HG03108 (cell line): ENCODE measurements at regions not wholly inside any gene's neighbourhood (a gene's known extent, or its start where the extent isn't known, plus 50 kb on each side); places are given as distances from the start of the nearest gene placed in this dataset.

Experiments
- ATAC-seq: cut with Tn5 transposase; IDR thresholded peaks from one replicate; pipeline ENCODE4 v1.9.1; 2021; ENCODE audit warnings: moderate library complexity; ENCODE audit not compliant: unreplicated experiment

GRCh38 chr9:79936336-79936735 is 364.6 kb downstream of the TLE4 start:
- no peak for ATAC-seq

- ATAC-seq = no peak
Measured at GRCh38 chr9:79929285-79929684, 357.5 kb downstream of the TLE4 start.

- no peak for ATAC-seq
Measured at GRCh38 chr9:79928661-79929223, 357.0 kb downstream of the TLE4 start.

- no peak for ATAC-seq
Measured at GRCh38 chr9:79925326-79925725, 353.6 kb downstream of the TLE4 start.

GRCh38 chr9:79924836-79925235 is 353.1 kb downstream of the TLE4 start:
- no peak for ATAC-seq

- ATAC-seq = no peak
Measured at GRCh38 chr9:79917421-79917820, 345.7 kb downstream of the TLE4 start.

- ATAC-seq = no peak
Measured at GRCh38 chr9:79913867-79914266, 342.1 kb downstream of the TLE4 start.

GRCh38 chr9:79912318-79913070 is 340.7 kb downstream of the TLE4 start:
- ATAC-seq = no peak

GRCh38 chr9:79911724-79912123 is 340.0 kb downstream of the TLE4 start:
- no peak for ATAC-seq

- no peak for ATAC-seq
Measured at GRCh38 chr9:79902825-79903600, 331.2 kb downstream of the TLE4 start.

- ATAC-seq = no peak
Measured at GRCh38 chr9:79900754-79901153, 329.0 kb downstream of the TLE4 start.

GRCh38 chr9:79896390-79896980 is 324.7 kb downstream of the TLE4 start:
- ATAC-seq = no peak

- ATAC-seq = no peak
Measured at GRCh38 chr9:79895232-79895631, 323.5 kb downstream of the TLE4 start.

- no peak for ATAC-seq
Measured at GRCh38 chr9:79889369-79889768, 317.6 kb downstream of the TLE4 start.

GRCh38 chr9:79885093-79885857 is 313.5 kb downstream of the TLE4 start:
- no peak for ATAC-seq

- ATAC-seq = no peak
Measured at GRCh38 chr9:79884546-79884945, 312.8 kb downstream of the TLE4 start.

- peak; percentile 65 for ATAC-seq
Measured at GRCh38 chr9:79883073-79883645, 311.4 kb downstream of the TLE4 start.

GRCh38 chr9:79880626-79881025 is 308.9 kb downstream of the TLE4 start:
- ATAC-seq = peak; percentile 54

GRCh38 chr9:79877943-79878602 is 306.3 kb downstream of the TLE4 start:
- ATAC-seq = peak; percentile 51
